HL-60 (cell line): ENCODE measurements at regions not wholly inside any gene's neighbourhood (a gene's known extent, or its start where the extent isn't known, plus 50 kb on each side); places are given as distances from the start of the nearest gene placed in this dataset.

ENCODE experiments used
- GABPA ChIP-seq: IDR thresholded peaks from 2 replicates; pipeline ENCODE4 v1.6.1; 2012; ENCODE audit warnings: low read depth
- POLR2AphosphoS5 ChIP-seq: IDR thresholded peaks from 2 replicates; pipeline ENCODE4 v1.6.1; 2012; ENCODE audit warnings: low read depth
- REST ChIP-seq: IDR thresholded peaks from 2 replicates; pipeline ENCODE4 v1.6.1; 2012; ENCODE audit warnings: low read depth; ENCODE audit not compliant: insufficient replicate concordance
- SPI1 ChIP-seq: IDR thresholded peaks from 2 replicates; pipeline ENCODE4 v1.6.1; 2012; ENCODE audit warnings: low read depth, mild to moderate bottlenecking, borderline replicate concordance
- TF ChIP-seq, protein P1 (sequence below): IDR thresholded peaks from one replicate; pipeline ENCODE4 v1.5.1; 2011; ENCODE audit warnings: low read length, control low read depth, inconsistent platforms; ENCODE audit not compliant: insufficient read depth

DNA sequence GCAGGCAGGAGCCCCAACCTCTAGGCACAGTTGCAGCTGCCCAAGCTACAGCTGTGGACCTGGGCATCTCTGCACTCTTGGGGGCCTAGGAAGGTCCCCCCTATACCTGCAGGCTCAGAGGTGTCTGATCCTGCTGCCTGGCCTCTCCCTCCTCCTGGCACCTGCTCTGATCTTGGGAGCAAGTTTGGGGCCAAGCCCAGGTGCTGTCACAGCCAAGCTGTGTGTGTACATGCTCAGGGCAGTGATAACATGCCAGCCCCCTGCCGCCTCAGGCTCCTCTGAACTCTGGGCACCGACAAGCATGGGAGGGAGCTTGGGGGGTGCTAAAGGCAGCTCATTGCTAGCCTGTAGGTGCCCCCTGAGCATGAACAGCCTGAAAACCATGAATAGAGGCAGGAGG lies 829.6 kb upstream of the VRK2 start:
- TF ChIP-seq POLR2AphosphoS5 (no peak), SPI1 (no peak), REST (no peak), GABPA (no peak)
- TF ChIP-seq, protein P1, sequence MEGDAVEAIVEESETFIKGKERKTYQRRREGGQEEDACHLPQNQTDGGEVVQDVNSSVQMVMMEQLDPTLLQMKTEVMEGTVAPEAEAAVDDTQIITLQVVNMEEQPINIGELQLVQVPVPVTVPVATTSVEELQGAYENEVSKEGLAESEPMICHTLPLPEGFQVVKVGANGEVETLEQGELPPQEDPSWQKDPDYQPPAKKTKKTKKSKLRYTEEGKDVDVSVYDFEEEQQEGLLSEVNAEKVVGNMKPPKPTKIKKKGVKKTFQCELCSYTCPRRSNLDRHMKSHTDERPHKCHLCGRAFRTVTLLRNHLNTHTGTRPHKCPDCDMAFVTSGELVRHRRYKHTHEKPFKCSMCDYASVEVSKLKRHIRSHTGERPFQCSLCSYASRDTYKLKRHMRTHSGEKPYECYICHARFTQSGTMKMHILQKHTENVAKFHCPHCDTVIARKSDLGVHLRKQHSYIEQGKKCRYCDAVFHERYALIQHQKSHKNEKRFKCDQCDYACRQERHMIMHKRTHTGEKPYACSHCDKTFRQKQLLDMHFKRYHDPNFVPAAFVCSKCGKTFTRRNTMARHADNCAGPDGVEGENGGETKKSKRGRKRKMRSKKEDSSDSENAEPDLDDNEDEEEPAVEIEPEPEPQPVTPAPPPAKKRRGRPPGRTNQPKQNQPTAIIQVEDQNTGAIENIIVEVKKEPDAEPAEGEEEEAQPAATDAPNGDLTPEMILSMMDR = no peak
